Spleen (tissue), 11 donors: ENCODE measurements at regions not wholly inside any gene's neighbourhood (a gene's known extent, or its start where the extent isn't known, plus 50 kb on each side); places are given as distances from the start of the nearest gene placed in this dataset.

Experiments used
- DNase-seq: peaks from one replicate; pipeline ENCODE4 v3.0.0-alpha.2; 2020
- H3K27ac ChIP-seq, 8 donors: fragments of 200-600 bp; sonication (generic) in 7 of 8; 1 replicate in 4 of 8; 2 replicates in 4 of 8; pipeline versions ENCODE4 v1.5.0 to v1.8.0; 2016 to 2021; ENCODE audit warnings: inconsistent platforms in 4 of 8, mild to moderate bottlenecking in 4 of 8, moderate library complexity in 1 of 8
- H3K27me3 ChIP-seq, 7 donors: fragments of 200-600 bp; sonication (generic) in 6 of 7; replicated peaks in 1 of 7; 1 replicate in 4 of 7; 2 replicates in 3 of 7; pipeline versions ENCODE4 v1.5.0 to v1.8.0; 2016 to 2021; ENCODE audit warnings: inconsistent platforms in 3 of 7, mild to moderate bottlenecking in 1 of 7
- H3K36me3 ChIP-seq, 6 donors: fragments of 200-600 bp; sonication (generic) in 5 of 6; 1 replicate in 4 of 6; 2 replicates in 2 of 6; pipeline versions ENCODE4 v1.5.0 to v1.8.0; 2016 to 2021; ENCODE audit warnings: inconsistent platforms in 2 of 6
- H3K4me1 ChIP-seq, 6 donors: fragments of 200-600 bp; sonication (generic) in 5 of 6; 1 replicate in 3 of 6; 2 replicates in 3 of 6; pipeline versions ENCODE4 v1.5.0 to v1.8.0; 2016 to 2021; ENCODE audit warnings: inconsistent platforms in 3 of 6
- H3K4me3 ChIP-seq, 8 donors: fragments of 200-600 bp; sonication (generic) in 7 of 8; 1 replicate in 4 of 8; 2 replicates in 4 of 8; pipeline versions ENCODE4 v1.5.0 to v1.8.0; 2016 to 2021; ENCODE audit warnings: inconsistent platforms in 4 of 8, mild to moderate bottlenecking in 4 of 8, moderate library complexity in 2 of 8
- H3K9me3 ChIP-seq, 8 donors: fragments of 200-600 bp; sonication (generic) in 7 of 8; 1 replicate in 4 of 8; 2 replicates in 4 of 8; pipeline versions ENCODE4 v1.5.0 to v1.8.0; 2016 to 2021; ENCODE audit warnings: inconsistent platforms in 4 of 8
- CTCF ChIP-seq, 11 experiments: fragments of 200-600 bp in 7 of 11; fragments of 450-650 bp in 4 of 11; sonication (generic) in 4 of 11; IDR thresholded peaks in 8 of 11; conservative IDR thresholded peaks in 3 of 11; 1 replicate in 7 of 11; 2 replicates in 4 of 11; pipeline versions ENCODE4 v1.4.0 to v1.8.0; 2016 to 2021; ENCODE audit warnings: antibody characterized with exemption in 11 of 11, inconsistent platforms in 4 of 11, mild to moderate bottlenecking in 1 of 11
- POLR2A ChIP-seq, 3 donors: fragments of 450-650 bp; IDR thresholded peaks; one replicate each; pipeline ENCODE4 v1.5.1; 2017; ENCODE audit warnings: antibody characterized with exemption in 3 of 3, mild to moderate bottlenecking in 1 of 3
- POLR2AphosphoS5 ChIP-seq, 3 donors: sonication (generic); formaldehyde crosslinking; IDR thresholded peaks; one replicate each; pipeline ENCODE4 v1.5.1; 2017; ENCODE audit warnings: antibody characterized with exemption in 3 of 3
- WGBS, 5 donors: extraction: QIAGEN DNeasy Blood & Tissue Kit in 3 of 5; methylation state at CpG; one replicate each; pipeline versions ENCODE4 v1.1.5 to v1.1.7; 2013 to 2018; 5-methylcytosine and 5-hydroxymethylcytosine counted together
- intact Hi-C: fragments of 100-400 bp; cut with DNase I; formaldehyde crosslinking; loops from one replicate; pipeline ENCODE4 v1.15.0; 2023; ENCODE audit warnings: low total_unique reads
- donor health status: healthy with polysubstance abuse.
- donor health status: DM: no; HTN: no; CAD: no; lungs with moderate emphysema.
- donor health status: DM: no; HTN: no; CAD: no.
- donor health status: Bipolar disorder and iron deficiency.
- donor health status: healthy.
- donor health status: DM: no; HTN: no; CAD: no.
- donor health status: DM: yes; HTN: yes; CAD: no.

GRCh38 chr6:56381801-56382251, 134.4 kb upstream of the COL21A1 start:
- no peaks in the 10 kb centered on the region for H3K4me1 ChIP-seq
- H3K4me3 ChIP-seq = no peak overlapping the region
- intact Hi-C loops = no loop called here
- TF ChIP-seq CTCF (IDR thresholded peaks at IDR 0.05 in 8 of 11, conservative IDR thresholded peaks at IDR 0.05 in 3 of 11) = no peak
- 58 to 73% (median 66%) methylated on average over 4 of the region's 4 CpGs for WGBS, 5 donors
- H3K27me3 ChIP-seq = no peaks in the 10 kb centered on the region
- no peaks in the 10 kb centered on the region for H3K9me3 ChIP-seq
- no peaks in the 10 kb centered on the region for H3K36me3 ChIP-seq
- DNase-seq = no peak
- no peak overlapping the region for H3K27ac ChIP-seq

GRCh38 chr6:56380476-56380875, 133.1 kb upstream of the COL21A1 start:
- Histone ChIP-seq H3K9me3 (no peaks in the 10 kb centered on the region), H3K4me1 (no peaks in the 10 kb centered on the region), H3K27me3 (no peaks in the 10 kb centered on the region), H3K36me3 (no peaks in the 10 kb centered on the region), H3K27ac (no peak overlapping the region), H3K4me3 (no peak overlapping the region)
- TF ChIP-seq CTCF (IDR thresholded peaks at IDR 0.05 in 8 of 11, conservative IDR thresholded peaks at IDR 0.05 in 3 of 11) (no peak), POLR2A (IDR thresholded peaks at IDR 0.05) (no peak), POLR2AphosphoS5 (IDR thresholded peaks at IDR 0.05) (no peak)
- no peak for DNase-seq
- intact Hi-C loops = no loop called here
- WGBS, 5 donors = 50 to 71% (median 61%) methylated on average over 1 of the region's 1 CpG

- Histone ChIP-seq H3K27me3 (no peaks in the 10 kb centered on the region), H3K4me1 (no peaks in the 10 kb centered on the region), H3K27ac (no peak overlapping the region), H3K9me3 (no peaks in the 10 kb centered on the region), H3K4me3 (no peak overlapping the region), H3K36me3 (no peaks in the 10 kb centered on the region)
- TF ChIP-seq POLR2AphosphoS5 (IDR thresholded peaks at IDR 0.05) (no peak), CTCF (IDR thresholded peaks at IDR 0.05 in 8 of 11, conservative IDR thresholded peaks at IDR 0.05 in 3 of 11) (no peak), POLR2A (IDR thresholded peaks at IDR 0.05) (no peak)
- no peak for DNase-seq
- 84 to 92% (median 92%) methylated on average over 7 of the region's 7 CpGs for WGBS, 5 donors
- intact Hi-C loops = no loop called here
These were observed 131.7 kb upstream of the COL21A1 start for GRCh38 chr6:56378966-56379585.

- intact Hi-C loops = no loop called here
- no peaks in the 10 kb centered on the region for H3K4me1 ChIP-seq
- no peaks in the 10 kb centered on the region for H3K36me3 ChIP-seq
- TF ChIP-seq CTCF (IDR thresholded peaks at IDR 0.05 in 8 of 11, conservative IDR thresholded peaks at IDR 0.05 in 3 of 11) = no peak
- no peak for TF ChIP-seq POLR2AphosphoS5 (IDR thresholded peaks at IDR 0.05)
- TF ChIP-seq POLR2A (IDR thresholded peaks at IDR 0.05) = no peak
- H3K4me3 ChIP-seq = no peak overlapping the region
- no peak overlapping the region for H3K27ac ChIP-seq
- H3K9me3 ChIP-seq = no peaks in the 10 kb centered on the region
- no peak for DNase-seq
- no peaks in the 10 kb centered on the region for H3K27me3 ChIP-seq
- WGBS, 5 donors = 76 to 100% (median 92%) methylated on average over 1 to 4 of the region's 4 CpGs
These were observed 131.1 kb upstream of the COL21A1 start for GRCh38 chr6:56378507-56378906.
